ENCODE measurements at regions not wholly inside any gene's neighbourhood (a gene's known extent, or its start where the extent isn't known, plus 50 kb on each side); places are given as distances from the start of the nearest gene placed in this dataset.
A peak's percentile ranks its signal among the peaks of the same experiment; 100 is the strongest.
"Not testable (repeated sequence)": the region's sequence is repeated elsewhere in the genome, so short reads cannot be mapped to it uniquely, and the experiment has no call there.

- DNase-seq (ENCODE audit: low read depth) = no peak
These were observed 135.9 kb downstream of the ITGB8 start for GRCh38 chr7:20466543-20467021.

- DNase-seq (ENCODE audit: low read depth) = no peak
These were observed 139.4 kb downstream of the ITGB8 start for GRCh38 chr7:20470082-20470481.

- no peak for DNase-seq (ENCODE audit: low read depth)
These were observed 140.0 kb downstream of the ITGB8 start for GRCh38 chr7:20470726-20471125.

GRCh38 chr7:20474249-20474648 lies 141.2 kb upstream of the ABCB5 start:
- no peak for DNase-seq (ENCODE audit: low read depth)

- no peak for DNase-seq (ENCODE audit: low read depth)
These were observed 139.7 kb upstream of the ABCB5 start for GRCh38 chr7:20475756-20476155.

GRCh38 chr7:20477067-20477466 lies 138.4 kb upstream of the ABCB5 start:
- DNase-seq (ENCODE audit: low read depth) = no peak

GRCh38 chr7:20479706-20480105 lies 135.8 kb upstream of the ABCB5 start:
- no peak for DNase-seq (ENCODE audit: low read depth)

- DNase-seq (ENCODE audit: low read depth) = no peak
These were observed 133.4 kb upstream of the ABCB5 start for GRCh38 chr7:20482071-20482470.

- DNase-seq (ENCODE audit: low read depth) = no peak
These were observed 131.1 kb upstream of the ABCB5 start for GRCh38 chr7:20484356-20484755.

- DNase-seq (ENCODE audit: low read depth) = no peak
These were observed 126.6 kb upstream of the ABCB5 start for GRCh38 chr7:20488850-20489249.

- no peak for DNase-seq (ENCODE audit: low read depth)
These were observed 124.2 kb upstream of the ABCB5 start for GRCh38 chr7:20491284-20491683.

GRCh38 chr7:20494566-20494965 lies 120.9 kb upstream of the ABCB5 start:
- no peak for DNase-seq (ENCODE audit: low read depth)

- DNase-seq (ENCODE audit: low read depth) = not testable (repeated sequence)
These were observed 114.0 kb upstream of the ABCB5 start for GRCh38 chr7:20501473-20501872.

GRCh38 chr7:20503278-20503950 lies 112.1 kb upstream of the ABCB5 start:
- no peak for DNase-seq (ENCODE audit: low read depth)

- DNase-seq (ENCODE audit: low read depth) = no peak
These were observed 111.4 kb upstream of the ABCB5 start for GRCh38 chr7:20504060-20504459.

- no peak for DNase-seq (ENCODE audit: low read depth)
These were observed 109.3 kb upstream of the ABCB5 start for GRCh38 chr7:20506175-20506574.

GRCh38 chr7:20507157-20507556 lies 108.3 kb upstream of the ABCB5 start:
- DNase-seq (ENCODE audit: low read depth) = no peak

- DNase-seq (ENCODE audit: low read depth) = peak; percentile 24
These were observed 107.4 kb upstream of the ABCB5 start for GRCh38 chr7:20508109-20508508.

GRCh38 chr7:20509892-20510572 lies 105.4 kb upstream of the ABCB5 start:
- DNase-seq (ENCODE audit: low read depth) = no peak

GRCh38 chr7:20510573-20510900 lies 104.9 kb upstream of the ABCB5 start:
- no peak for DNase-seq (ENCODE audit: low read depth)

GRCh38 chr7:20513341-20513740 lies 102.1 kb upstream of the ABCB5 start:
- no peak for DNase-seq (ENCODE audit: low read depth)

- DNase-seq (ENCODE audit: low read depth) = no peak
These were observed 101.6 kb upstream of the ABCB5 start for GRCh38 chr7:20513897-20514296.

GRCh38 chr7:20514364-20514763 lies 101.1 kb upstream of the ABCB5 start:
- peak; percentile 90 for DNase-seq (ENCODE audit: low read depth)

GRCh38 chr7:20519645-20520044 lies 95.8 kb upstream of the ABCB5 start:
- DNase-seq (ENCODE audit: low read depth) = no peak
